OCI-LY7 (cell line): ENCODE measurements at regions not wholly inside any gene's neighbourhood (a gene's known extent, or its start where the extent isn't known, plus 50 kb on each side); places are given as distances from the start of the nearest gene placed in this dataset.

Source experiments
- BruUV-seq: library from RNA; stranded (reverse); fragments of 400-500 nt; replicated peaks from 2 replicates; lab custom pipeline; 2021; lab: Mats Ljungman, UMichigan
- CTCF ChIA-PET: fragments of 300-600 bp; sonication (Branson Sonifier 250); formaldehyde crosslinking; loops from one replicate; lab custom pipeline; 2022; ENCODE audit warnings: antibody characterized with exemption; ENCODE audit not compliant: unreplicated experiment; lab: Charles Lee
- POLR2A ChIA-PET: fragments of 300-600 bp; sonication (Branson Sonifier 250); formaldehyde crosslinking; loops from one replicate; lab custom pipeline; 2022; ENCODE audit warnings: antibody characterized with exemption; lab: Charles Lee
- DNase-seq: peaks from one replicate; pipeline ENCODE4 v3.0.0-alpha.2; 2015; ENCODE audit warnings: low spot score
- H2AFZ ChIP-seq: fragments of 200-600 bp; sonication (generic), shearing (Covaris generic); 2 replicates; pipeline ENCODE4 v1.6.1; 2014; ENCODE audit warnings: mild to moderate bottlenecking, antibody characterized with exemption, low read length, moderate library complexity
- H3K27ac ChIP-seq: fragments of 200-600 bp; sonication (generic); 2 replicates; pipeline ENCODE4 v1.5.1; 2014; ENCODE audit warnings: mixed run types, low read depth, mild to moderate bottlenecking, moderate library complexity, low read length, inconsistent platforms; ENCODE audit not compliant: poor library complexity, severe bottlenecking
- H3K36me3 ChIP-seq: fragments of 200-600 bp; sonication (generic); 2 replicates; pipeline ENCODE4 v1.6.1; 2014; ENCODE audit warnings: mild to moderate bottlenecking, antibody characterized with exemption, low read length, moderate library complexity, mixed read lengths; ENCODE audit not compliant: insufficient read depth
- H3K4me1 ChIP-seq: fragments of 200-600 bp; sonication (generic); 2 replicates; pipeline ENCODE4 v1.5.1; 2014; ENCODE audit warnings: mild to moderate bottlenecking, low read length; ENCODE audit not compliant: insufficient read depth, poor library complexity, severe bottlenecking
- H3K4me2 ChIP-seq: fragments of 200-600 bp; sonication (generic); 2 replicates; pipeline ENCODE4 v1.6.1; 2014; ENCODE audit warnings: mild to moderate bottlenecking, low read length
- H3K4me3 ChIP-seq: fragments of 200-600 bp; sonication (generic); 2 replicates; pipeline ENCODE4 v1.5.1; 2014; ENCODE audit warnings: mild to moderate bottlenecking, low read depth, low read length; ENCODE audit not compliant: poor library complexity, severe bottlenecking
- H3K79me2 ChIP-seq: fragments of 200-600 bp; sonication (generic); 2 replicates; pipeline ENCODE4 v1.6.1; 2016; ENCODE audit warnings: low read depth, mild to moderate bottlenecking, low read length, moderate library complexity, mixed read lengths; ENCODE audit not compliant: insufficient read depth
- H3K9me2 ChIP-seq: fragments of 200-600 bp; sonication (generic); 2 replicates; pipeline ENCODE4 v1.6.1; 2016; ENCODE audit warnings: mild to moderate bottlenecking, low read length, mixed read lengths; ENCODE audit not compliant: insufficient read depth
- H3K9me3 ChIP-seq: fragments of 200-600 bp; sonication (generic); 2 replicates; pipeline ENCODE4 v1.6.1; 2014; ENCODE audit warnings: mild to moderate bottlenecking, mixed run types, low read length, mixed read lengths
- H4K20me1 ChIP-seq: fragments of 200-600 bp; sonication (generic); 2 replicates; pipeline ENCODE4 v1.6.1; 2014; ENCODE audit warnings: mild to moderate bottlenecking, antibody characterized with exemption, low read length, moderate library complexity, mixed read lengths; ENCODE audit not compliant: insufficient read depth
- EZH2phosphoT487 ChIP-seq: fragments of 200-600 bp; sonication (generic); IDR thresholded peaks from 2 replicates; pipeline ENCODE4 v1.6.1; 2018; ENCODE audit warnings: low read depth, borderline replicate concordance, mild to moderate bottlenecking, mixed run types, antibody characterized with exemption, low read length, moderate library complexity, mixed read lengths
- intact Hi-C: fragments of 100-400 bp; cut with micrococcal nuclease; formaldehyde crosslinking; loops from one replicate; pipeline ENCODE4 v1.10.0; 2022; ENCODE audit not compliant: unreplicated experiment
- TF ChIP-seq, protein P1 (sequence below): fragments of 200-600 bp; sonication (generic); conservative IDR thresholded peaks from 2 replicates; pipeline ENCODE4 v1.5.1; 2014; ENCODE audit warnings: mild to moderate bottlenecking, antibody characterized with exemption, low read length, moderate library complexity, mixed read lengths

DNA sequence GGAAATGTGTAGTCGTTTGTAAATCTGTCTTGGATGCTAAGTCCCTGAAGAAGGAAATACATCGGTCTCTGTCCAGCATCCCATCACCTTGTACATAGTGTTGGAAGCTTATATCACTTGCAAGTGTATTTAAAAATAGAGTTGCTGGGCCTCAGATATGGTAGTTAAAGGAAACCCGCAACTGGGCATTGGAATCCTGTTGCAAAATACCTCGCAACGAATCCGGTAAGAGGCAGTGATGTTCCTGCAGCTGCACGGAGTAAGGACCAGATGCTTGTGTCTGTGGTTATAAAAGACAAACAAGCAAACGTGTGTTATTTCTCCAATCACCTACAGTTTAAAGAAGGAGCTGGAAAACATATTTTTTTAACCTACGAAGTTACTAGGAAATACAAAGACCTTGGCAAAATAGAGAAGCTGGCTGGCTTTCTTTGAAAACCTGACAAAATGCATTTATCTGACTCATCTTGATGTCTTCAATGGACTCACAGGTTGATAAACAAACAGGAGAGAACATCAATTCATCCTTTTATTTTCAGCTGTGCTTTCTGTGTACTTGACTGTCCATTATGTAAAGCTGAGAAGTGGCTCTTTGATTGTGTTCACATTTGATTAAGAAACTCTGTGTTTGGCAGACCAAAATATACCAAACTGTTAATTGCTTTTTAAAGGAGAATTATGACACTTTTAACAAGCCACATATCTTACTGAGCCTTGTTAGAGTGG is 326.4 kb downstream of the SFMBT2 start:
- no peak overlapping the region for H3K4me2 ChIP-seq
- POLR2A ChIA-PET, result interaction anchor here (0.8 kb wide), 1 partner anchor 103 kb away, joined by 3 read pairs; no protein-coding TSS in a partner anchor
- TF ChIP-seq EZH2phosphoT487, result no peak
- TF ChIP-seq, protein P1, sequence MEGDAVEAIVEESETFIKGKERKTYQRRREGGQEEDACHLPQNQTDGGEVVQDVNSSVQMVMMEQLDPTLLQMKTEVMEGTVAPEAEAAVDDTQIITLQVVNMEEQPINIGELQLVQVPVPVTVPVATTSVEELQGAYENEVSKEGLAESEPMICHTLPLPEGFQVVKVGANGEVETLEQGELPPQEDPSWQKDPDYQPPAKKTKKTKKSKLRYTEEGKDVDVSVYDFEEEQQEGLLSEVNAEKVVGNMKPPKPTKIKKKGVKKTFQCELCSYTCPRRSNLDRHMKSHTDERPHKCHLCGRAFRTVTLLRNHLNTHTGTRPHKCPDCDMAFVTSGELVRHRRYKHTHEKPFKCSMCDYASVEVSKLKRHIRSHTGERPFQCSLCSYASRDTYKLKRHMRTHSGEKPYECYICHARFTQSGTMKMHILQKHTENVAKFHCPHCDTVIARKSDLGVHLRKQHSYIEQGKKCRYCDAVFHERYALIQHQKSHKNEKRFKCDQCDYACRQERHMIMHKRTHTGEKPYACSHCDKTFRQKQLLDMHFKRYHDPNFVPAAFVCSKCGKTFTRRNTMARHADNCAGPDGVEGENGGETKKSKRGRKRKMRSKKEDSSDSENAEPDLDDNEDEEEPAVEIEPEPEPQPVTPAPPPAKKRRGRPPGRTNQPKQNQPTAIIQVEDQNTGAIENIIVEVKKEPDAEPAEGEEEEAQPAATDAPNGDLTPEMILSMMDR, result no peak

DNA sequence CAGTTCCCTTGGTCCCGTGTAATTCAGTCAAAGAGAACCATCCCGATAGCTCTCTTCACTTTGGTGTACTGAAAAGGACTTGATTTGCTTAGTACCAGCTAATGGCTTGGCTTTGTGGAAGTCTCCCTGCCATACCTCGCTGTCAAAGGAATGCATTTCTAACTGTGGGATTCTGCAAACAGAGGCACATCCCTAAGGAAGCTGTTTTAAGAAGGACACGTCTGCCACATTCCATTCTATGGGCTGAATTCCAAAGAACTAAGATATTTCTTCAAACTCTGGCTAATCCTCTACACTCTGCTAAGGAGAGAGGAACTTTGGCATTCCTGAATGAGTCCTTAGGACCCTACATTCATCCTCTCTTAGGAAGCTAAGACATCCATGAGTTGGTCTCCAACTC is 327.9 kb downstream of the SFMBT2 start:
- H3K4me1 ChIP-seq, result no peaks in the 10 kb centered on the region
- intact Hi-C loops, result no loop called here
- no peaks in the 10 kb centered on the region for H3K79me2 ChIP-seq
- ChIA-PET POLR2A (interaction anchor here (0.7 to 0.9 kb wide), 2 partner anchors 9 to 161 kb away, joined by 3 read pairs; no protein-coding TSS in a partner anchor), CTCF (no interaction called here)
- no TSS peak for BruUV-seq
- no peaks in the 10 kb centered on the region for H3K9me2 ChIP-seq
- no peak overlapping the region for H3K4me2 ChIP-seq
- DNase-seq, result no peak
- TF ChIP-seq, protein P1, result no peak
- TF ChIP-seq EZH2phosphoT487, result no peak
- H4K20me1 ChIP-seq, result no peaks in the 10 kb centered on the region
- no peak overlapping the region for H3K27ac ChIP-seq
- no peak overlapping the region for H2AFZ ChIP-seq
- H3K36me3 ChIP-seq, result no peaks in the 10 kb centered on the region
- no peak overlapping the region for H3K4me3 ChIP-seq
- H3K9me3 ChIP-seq, result no peaks in the 10 kb centered on the region

More for the DNA sequence above, 326.4 kb downstream of the SFMBT2 start:
- no TSS peak for BruUV-seq
- H3K4me1 ChIP-seq, result no peaks in the 10 kb centered on the region
- no peak overlapping the region for H3K27ac ChIP-seq
- no peaks in the 10 kb centered on the region for H3K79me2 ChIP-seq
- no peak overlapping the region for H3K4me3 ChIP-seq
- H2AFZ ChIP-seq, result no peak overlapping the region
- no peak for DNase-seq
- no peaks in the 10 kb centered on the region for H3K9me2 ChIP-seq
- no peaks in the 10 kb centered on the region for H3K36me3 ChIP-seq
- H3K9me3 ChIP-seq, result no peaks in the 10 kb centered on the region
- no peaks in the 10 kb centered on the region for H4K20me1 ChIP-seq
- intact Hi-C loops, result no loop called here
- CTCF ChIA-PET, result no interaction called here

DNA sequence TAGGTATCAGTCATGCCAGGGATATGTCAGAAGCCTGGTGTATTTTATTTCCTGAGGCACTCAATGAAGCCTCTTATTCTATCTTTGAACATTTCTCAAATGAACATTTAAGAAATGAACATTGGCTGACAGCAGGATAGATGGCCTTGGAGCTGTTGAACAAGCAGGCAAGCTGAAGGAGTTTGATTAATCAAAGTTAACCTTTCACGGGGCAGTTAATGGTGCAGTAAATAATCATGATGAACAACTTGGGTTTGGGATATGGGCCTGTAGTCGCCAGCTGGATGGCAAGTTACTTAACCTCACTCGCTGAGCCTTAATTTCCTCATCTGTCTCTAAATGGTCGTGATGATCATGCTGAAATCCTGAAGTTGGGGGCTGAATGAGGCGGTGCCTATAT is 333.0 kb downstream of the SFMBT2 start:
- BruUV-seq, result no TSS peak
- Histone ChIP-seq H3K27ac (no peak overlapping the region), H3K79me2 (no peaks in the 10 kb centered on the region), H3K9me2 (no peaks in the 10 kb centered on the region), H3K36me3 (no peaks in the 10 kb centered on the region), H2AFZ (no peak overlapping the region), H3K4me3 (no peak overlapping the region), H4K20me1 (no peaks in the 10 kb centered on the region), H3K9me3 (no peaks in the 10 kb centered on the region), H3K4me1 (no peaks in the 10 kb centered on the region), H3K4me2 (no peak overlapping the region)
- CTCF ChIA-PET, result no interaction called here
- no peak for DNase-seq
- TF ChIP-seq, protein P1, result no peak
- TF ChIP-seq EZH2phosphoT487, result no peak
- intact Hi-C loops, result no loop called here
- POLR2A ChIA-PET, result interaction anchor here (0.6 to 0.7 kb wide), 3 partner anchors 67 to 798 kb away, joined by 3 to 5 read pairs (median 3); no protein-coding TSS in a partner anchor
